ENCODE measurements at regions not wholly inside any gene's neighbourhood (a gene's known extent, or its start where the extent isn't known, plus 50 kb on each side); places are given as distances from the start of the nearest gene placed in this dataset.
"Not testable (repeated sequence)": the region's sequence is repeated elsewhere in the genome, so short reads cannot be mapped to it uniquely, and the experiment has no call there.

- ATAC-seq (replicated peaks in 1 of 2) (no peak), DNase-seq (no peak)
- H3K4me1 Mint-ChIP-seq (ENCODE audit: low read depth) = no peaks in the 10 kb centered on the region
- no peaks in the 10 kb centered on the region for H3K27me3 Mint-ChIP-seq (ENCODE audit: low read depth)
- no peak overlapping the region for H3K27ac Mint-ChIP-seq
- H3K36me3 Mint-ChIP-seq (ENCODE audit: insufficient read depth in 2 of 2) = peaks cover 0 to 2% of the 10 kb centered on the region in 2 donors
- H3K9me3 Mint-ChIP-seq = peaks cover 9 to 15% of the 10 kb centered on the region in 2 donors
- no peak overlapping the region for H3K4me3 Mint-ChIP-seq
These were observed 829.7 kb downstream of the CDH11 start for GRCh38 chr16:64292161-64292560.

GRCh38 chr16:64290461-64290860, 831.4 kb downstream of the CDH11 start:
- Mint-ChIP-seq H3K4me1 (ENCODE audit: low read depth) (no peaks in the 10 kb centered on the region), H3K27me3 (ENCODE audit: low read depth) (no peaks in the 10 kb centered on the region), H3K4me3 (no peak overlapping the region), H3K9me3 (peaks cover 7 to 13% of the 10 kb centered on the region in 2 donors), H3K27ac (no peak overlapping the region), H3K36me3 (ENCODE audit: insufficient read depth in 2 of 2) (peaks cover 0 to 1% of the 10 kb centered on the region in 2 donors)
- no peak for DNase-seq
- no peak for ATAC-seq (replicated peaks in 1 of 2)

DNA sequence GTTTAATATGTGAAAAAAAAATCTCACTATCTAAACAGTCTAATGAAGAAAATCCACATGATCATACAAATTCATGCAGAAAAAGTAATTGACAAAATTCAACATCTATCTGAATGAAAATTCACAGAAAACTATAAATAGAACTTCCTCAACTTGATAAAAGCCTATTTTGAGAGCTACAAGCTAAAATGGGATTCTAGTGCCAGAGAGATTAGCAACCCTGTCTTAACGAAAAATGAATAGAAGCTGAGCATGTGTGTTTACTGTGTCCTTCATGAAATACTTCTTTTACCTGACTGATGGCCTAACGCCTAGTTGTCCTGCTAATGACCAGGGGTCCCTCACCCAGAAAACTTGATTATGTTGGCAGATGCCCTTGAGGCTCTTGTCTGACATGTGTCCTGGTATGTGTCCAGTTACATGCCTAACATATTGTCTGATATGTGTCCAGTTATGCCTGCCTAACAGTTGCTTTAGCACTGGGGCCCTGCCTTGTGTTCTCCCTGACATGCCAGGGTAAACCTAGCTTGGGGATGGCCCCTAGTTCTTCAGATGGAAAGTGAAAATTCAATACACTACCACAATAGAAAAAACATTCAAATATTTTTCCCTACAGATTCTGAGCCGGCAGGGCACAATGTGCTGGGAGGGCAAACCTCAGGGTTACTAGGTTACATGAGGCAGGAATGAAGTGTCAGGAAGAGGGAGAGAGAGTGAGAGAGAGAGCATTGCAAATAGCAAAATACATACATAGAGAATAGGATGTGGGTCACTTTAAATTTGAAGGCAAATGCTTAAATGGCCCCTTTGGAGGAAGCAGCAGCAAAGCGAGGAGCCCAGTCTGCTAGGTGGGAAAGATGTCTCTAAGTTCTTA, 834.0 kb downstream of the CDH11 start:
- H3K27ac Mint-ChIP-seq = no peak overlapping the region
- ATAC-seq (replicated peaks in 1 of 2) = no peak
- peaks cover 0 to 1% of the 10 kb centered on the region in 2 donors for H3K36me3 Mint-ChIP-seq (ENCODE audit: insufficient read depth in 2 of 2)
- H3K4me3 Mint-ChIP-seq = no peak overlapping the region
- peaks cover 5 to 11% of the 10 kb centered on the region in 2 donors for H3K9me3 Mint-ChIP-seq
- no peak for DNase-seq
- H3K4me1 Mint-ChIP-seq (ENCODE audit: low read depth) = no peaks in the 10 kb centered on the region
- H3K27me3 Mint-ChIP-seq (ENCODE audit: low read depth) = no peaks in the 10 kb centered on the region

- ATAC-seq (replicated peaks in 1 of 2) = no peak
- H3K4me1 Mint-ChIP-seq (ENCODE audit: low read depth) = no peaks in the 10 kb centered on the region
- H3K4me3 Mint-ChIP-seq = no peak overlapping the region
- DNase-seq = no peak
- H3K27ac Mint-ChIP-seq = no peak overlapping the region
- no peaks in the 10 kb centered on the region for H3K27me3 Mint-ChIP-seq (ENCODE audit: low read depth)
- peaks cover 7 to 11% of the 10 kb centered on the region in 2 donors for H3K9me3 Mint-ChIP-seq
- peaks cover 0 to 1% of the 10 kb centered on the region in 2 donors for H3K36me3 Mint-ChIP-seq (ENCODE audit: insufficient read depth in 2 of 2)
These were observed 839.7 kb downstream of the CDH11 start for GRCh38 chr16:64282181-64282580.

DNA sequence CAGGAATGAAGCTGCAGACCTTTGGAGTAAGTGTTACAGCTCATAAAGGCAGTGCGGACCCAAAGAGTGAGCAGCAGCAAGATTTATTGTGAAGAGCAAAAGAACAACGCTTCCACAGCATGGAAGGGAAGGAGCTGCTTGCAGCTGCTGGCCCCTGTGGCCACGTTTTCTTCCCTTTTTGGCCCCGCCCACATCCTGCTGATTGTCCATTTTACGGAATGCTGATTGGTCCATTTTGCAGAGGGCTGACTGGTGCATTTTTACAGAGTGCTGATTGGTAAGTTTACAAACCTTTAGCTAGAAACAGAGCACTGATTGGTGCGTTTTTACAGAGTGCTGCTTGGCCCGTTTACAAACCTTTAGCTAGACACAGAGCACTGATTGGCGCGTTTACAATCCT, 841.5 kb downstream of the CDH11 start:
- H3K4me1 Mint-ChIP-seq (ENCODE audit: low read depth) = no peaks in the 10 kb centered on the region
- H3K9me3 Mint-ChIP-seq = peaks cover 7 to 11% of the 10 kb centered on the region in 2 donors
- DNase-seq = no peak
- H3K4me3 Mint-ChIP-seq = no peak overlapping the region
- H3K27me3 Mint-ChIP-seq (ENCODE audit: low read depth) = no peaks in the 10 kb centered on the region
- no peaks in the 10 kb centered on the region for H3K36me3 Mint-ChIP-seq (ENCODE audit: insufficient read depth in 2 of 2)
- H3K27ac Mint-ChIP-seq = no peak overlapping the region
- ATAC-seq (replicated peaks in 1 of 2) = no peak

GRCh38 chr16:64278196-64278595, 843.7 kb downstream of the CDH11 start:
- no peaks in the 10 kb centered on the region for H3K36me3 Mint-ChIP-seq (ENCODE audit: insufficient read depth in 2 of 2)
- H3K27me3 Mint-ChIP-seq (ENCODE audit: low read depth) = no peaks in the 10 kb centered on the region
- H3K9me3 Mint-ChIP-seq = peaks cover 4 to 9% of the 10 kb centered on the region in 2 donors
- H3K4me1 Mint-ChIP-seq (ENCODE audit: low read depth) = no peaks in the 10 kb centered on the region
- H3K27ac Mint-ChIP-seq = no peak overlapping the region
- H3K4me3 Mint-ChIP-seq = no peak overlapping the region
- ATAC-seq (replicated peaks in 1 of 2) (no peak), DNase-seq (no peak)

DNA sequence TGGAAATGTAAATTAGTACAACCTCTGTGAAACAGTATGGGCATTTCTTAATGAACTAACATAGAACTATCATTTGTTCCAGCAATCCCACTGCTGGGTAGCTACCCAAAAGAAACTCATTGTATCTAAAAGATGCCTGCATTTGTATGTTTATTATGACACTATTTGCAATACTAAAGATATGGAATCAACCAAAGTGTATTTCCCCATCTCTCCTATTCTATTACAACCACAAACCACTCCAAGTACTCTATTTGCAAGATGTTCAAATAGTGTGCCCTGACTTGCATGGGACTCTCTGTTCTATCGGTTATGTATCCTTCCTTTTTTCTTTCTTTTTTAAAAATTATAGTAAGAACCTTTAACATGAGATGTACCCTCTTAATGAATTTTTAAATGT, 845.2 kb downstream of the CDH11 start:
- no peak overlapping the region for H3K27ac Mint-ChIP-seq
- no peak overlapping the region for H3K4me3 Mint-ChIP-seq
- no peaks in the 10 kb centered on the region for H3K4me1 Mint-ChIP-seq (ENCODE audit: low read depth)

GRCh38 chr16:64272028-64272427, 849.8 kb downstream of the CDH11 start:
- no peak overlapping the region for H3K27ac Mint-ChIP-seq
- H3K4me3 Mint-ChIP-seq = no peak overlapping the region
- no peaks in the 10 kb centered on the region for H3K36me3 Mint-ChIP-seq (ENCODE audit: insufficient read depth in 2 of 2)
- H3K9me3 Mint-ChIP-seq = peaks cover 9 to 11% of the 10 kb centered on the region in 2 donors
- ATAC-seq (replicated peaks in 1 of 2) = no peak
- no peak for DNase-seq
- H3K27me3 Mint-ChIP-seq (ENCODE audit: low read depth) = no peaks in the 10 kb centered on the region
- no peaks in the 10 kb centered on the region for H3K4me1 Mint-ChIP-seq (ENCODE audit: low read depth)

More for the DNA sequence above, 845.2 kb downstream of the CDH11 start:
- Mint-ChIP-seq H3K27me3 (ENCODE audit: low read depth) (no peaks in the 10 kb centered on the region), H3K36me3 (ENCODE audit: insufficient read depth in 2 of 2) (no peaks in the 10 kb centered on the region), H3K9me3 (peaks cover 8 to 9% of the 10 kb centered on the region in 2 donors)
- no peak for DNase-seq
- ATAC-seq (replicated peaks in 1 of 2) = no peak

DNA sequence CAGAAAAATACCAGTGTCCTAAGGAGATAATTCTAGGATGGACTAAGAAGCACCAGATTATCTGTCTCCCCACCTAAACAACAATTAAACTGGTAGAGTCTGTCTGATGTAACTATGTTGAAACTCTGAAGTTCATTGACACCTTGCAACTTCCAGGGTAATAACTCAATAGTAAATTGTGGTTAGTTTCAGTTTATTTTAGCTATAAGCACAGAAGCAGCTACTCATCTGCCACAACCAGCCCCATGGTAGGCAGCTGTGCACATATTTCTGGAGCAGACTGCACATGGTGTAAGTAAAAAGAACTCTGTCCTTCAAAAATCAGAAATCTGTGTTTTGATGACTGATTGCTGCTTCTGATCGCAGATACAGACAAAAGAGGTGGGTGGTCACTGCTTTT, 852.1 kb downstream of the CDH11 start:
- ATAC-seq (replicated peaks in 1 of 2) = no peak
- Mint-ChIP-seq H3K4me3 (no peak overlapping the region), H3K36me3 (ENCODE audit: insufficient read depth in 2 of 2) (no peaks in the 10 kb centered on the region), H3K4me1 (ENCODE audit: low read depth) (no peaks in the 10 kb centered on the region), H3K9me3 (peaks cover 9 to 11% of the 10 kb centered on the region in 2 donors), H3K27me3 (ENCODE audit: low read depth) (no peaks in the 10 kb centered on the region), H3K27ac (no peak overlapping the region)
- no peak for DNase-seq

DNA sequence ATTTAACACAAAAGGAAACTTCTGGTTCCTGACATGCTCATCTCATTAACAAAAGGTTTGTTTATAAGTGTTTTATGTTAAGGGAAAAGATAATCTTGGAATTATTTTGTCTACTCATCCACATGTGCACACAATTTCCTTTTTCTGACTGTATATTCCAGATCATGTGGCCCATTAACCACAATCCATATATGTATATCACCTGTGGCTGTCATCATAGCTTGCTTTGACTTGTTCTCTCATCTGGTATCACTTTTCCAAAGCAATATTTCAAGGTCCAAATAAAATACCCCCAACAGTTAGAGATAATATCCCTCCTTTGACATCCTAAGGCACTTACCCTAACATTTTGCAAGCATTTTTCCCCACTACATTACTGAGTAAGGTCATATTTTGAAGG, 856.1 kb downstream of the CDH11 start:
- DNase-seq = no peak
- peaks cover 12 to 17% of the 10 kb centered on the region in 2 donors for H3K9me3 Mint-ChIP-seq

GRCh38 chr16:64260631-64261401, 861.0 kb downstream of the CDH11 start:
- ATAC-seq (replicated peaks in 1 of 2); H3K36me3 Mint-ChIP-seq (ENCODE audit: insufficient read depth in 2 of 2); H3K4me1 Mint-ChIP-seq (ENCODE audit: low read depth); H3K27me3 Mint-ChIP-seq (ENCODE audit: low read depth); DNase-seq; H3K27ac Mint-ChIP-seq; H3K4me3 Mint-ChIP-seq: not testable (repeated sequence)
- peaks cover 12 to 15% of the 10 kb centered on the region in 2 donors for H3K9me3 Mint-ChIP-seq

More for the DNA sequence above, 856.1 kb downstream of the CDH11 start:
- Mint-ChIP-seq H3K27ac (no peak overlapping the region), H3K27me3 (ENCODE audit: low read depth) (no peaks in the 10 kb centered on the region), H3K4me3 (no peak overlapping the region), H3K36me3 (ENCODE audit: insufficient read depth in 2 of 2) (no peaks in the 10 kb centered on the region), H3K4me1 (ENCODE audit: low read depth) (no peaks in the 10 kb centered on the region)
- ATAC-seq (replicated peaks in 1 of 2) = no peak

DNA sequence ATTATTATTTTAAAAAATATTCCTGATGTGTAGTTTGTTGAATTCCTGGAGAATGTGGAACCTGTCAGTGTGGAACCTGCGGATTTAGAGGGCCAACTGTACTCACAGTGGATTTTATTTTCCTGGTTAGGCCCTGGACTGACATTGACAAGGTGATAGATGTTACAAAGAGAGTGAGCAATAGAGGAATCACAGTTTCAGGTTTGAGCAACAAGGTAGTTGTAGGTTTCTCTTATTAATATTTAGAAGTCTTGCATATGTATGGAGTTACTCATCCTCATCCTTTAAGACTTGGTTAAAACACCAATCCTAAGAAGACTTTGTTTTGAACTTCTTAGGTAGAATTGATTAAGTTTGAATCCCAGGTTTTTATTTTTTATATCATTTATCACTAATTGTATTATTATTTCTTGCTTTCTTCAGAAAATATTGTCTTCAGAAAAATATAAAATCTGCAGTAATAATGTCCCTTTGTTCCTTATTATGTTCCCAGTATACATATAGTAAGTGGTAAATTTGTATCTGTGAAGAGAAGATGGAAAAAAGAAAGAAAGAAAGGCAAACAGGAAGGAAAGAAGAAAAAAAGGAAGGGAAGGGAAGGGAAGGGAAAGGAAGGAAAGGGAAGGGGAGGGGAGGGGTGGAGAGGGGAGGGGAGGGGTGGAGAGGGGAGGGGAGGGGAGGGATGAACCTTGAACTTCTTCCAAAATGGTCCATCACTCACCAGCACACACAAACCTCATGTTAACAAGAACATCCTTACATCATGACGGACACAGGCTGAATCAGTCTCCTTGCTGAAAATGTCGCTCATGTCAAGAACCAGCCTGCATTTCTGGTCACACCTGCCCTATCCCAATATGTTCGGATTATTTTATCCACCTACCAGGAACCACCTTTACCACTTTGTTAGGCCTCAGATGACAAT, 867.2 kb downstream of the CDH11 start:
- DNase-seq = no peak
- Mint-ChIP-seq H3K36me3 (ENCODE audit: insufficient read depth in 2 of 2) (peaks cover 0 to 2% of the 10 kb centered on the region in 2 donors), H3K4me1 (ENCODE audit: low read depth) (no peaks in the 10 kb centered on the region), H3K27ac (no peak overlapping the region), H3K9me3 (peaks cover 12 to 13% of the 10 kb centered on the region in 2 donors), H3K4me3 (no peak overlapping the region), H3K27me3 (ENCODE audit: low read depth) (no peaks in the 10 kb centered on the region)
- ATAC-seq (replicated peaks in 1 of 2) = no peak
